ENCODE measurements at regions not wholly inside any gene's neighbourhood (a gene's known extent, or its start where the extent isn't known, plus 50 kb on each side); places are given as distances from the start of the nearest gene placed in this dataset.
"Not testable (repeated sequence)": the region's sequence is repeated elsewhere in the genome, so short reads cannot be mapped to it uniquely, and the experiment has no call there.

DNA sequence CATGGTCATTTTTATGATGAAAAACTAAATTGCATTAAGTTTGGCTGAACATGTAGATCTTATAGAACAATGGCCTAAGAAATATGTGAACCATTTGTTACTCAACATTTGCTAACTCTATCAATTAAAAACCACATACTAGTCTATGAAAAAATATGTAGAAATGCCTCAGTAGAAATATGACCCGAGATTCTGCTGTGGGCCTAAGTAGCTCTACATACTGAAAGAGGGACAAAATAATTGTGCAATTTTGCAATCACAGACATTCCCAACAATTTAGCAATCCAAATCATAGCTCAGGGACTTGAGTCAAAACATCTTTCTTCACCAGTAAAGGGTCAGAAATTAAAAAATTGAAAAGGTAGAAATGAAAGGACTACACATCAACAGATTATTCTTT, 619.0 kb downstream of the FRK start:
- DNase-seq (ENCODE audit: low read depth in 2 of 2): no peak

DNA sequence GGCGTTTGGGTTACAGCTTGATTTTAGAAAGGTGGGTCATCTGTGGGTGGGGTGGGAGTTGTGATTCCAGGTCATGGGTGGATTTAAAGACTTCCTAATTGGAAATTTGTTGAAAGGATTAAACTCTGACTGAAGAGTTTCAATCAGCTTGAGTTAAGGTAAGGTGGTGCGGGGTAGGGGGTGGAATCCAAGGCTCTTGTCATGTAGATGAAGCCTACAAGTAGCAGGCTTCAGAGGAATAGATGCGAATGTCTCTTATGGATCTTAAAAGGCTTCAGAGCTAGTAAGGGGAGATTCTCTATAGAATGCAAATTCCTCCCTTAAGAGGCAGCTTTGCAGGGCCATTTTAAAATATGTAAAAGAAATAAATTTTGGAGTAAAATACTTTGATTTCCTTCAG, 645.3 kb downstream of the FRK start:
- DNase-seq (ENCODE audit: low read depth in 2 of 2): no peak

DNA sequence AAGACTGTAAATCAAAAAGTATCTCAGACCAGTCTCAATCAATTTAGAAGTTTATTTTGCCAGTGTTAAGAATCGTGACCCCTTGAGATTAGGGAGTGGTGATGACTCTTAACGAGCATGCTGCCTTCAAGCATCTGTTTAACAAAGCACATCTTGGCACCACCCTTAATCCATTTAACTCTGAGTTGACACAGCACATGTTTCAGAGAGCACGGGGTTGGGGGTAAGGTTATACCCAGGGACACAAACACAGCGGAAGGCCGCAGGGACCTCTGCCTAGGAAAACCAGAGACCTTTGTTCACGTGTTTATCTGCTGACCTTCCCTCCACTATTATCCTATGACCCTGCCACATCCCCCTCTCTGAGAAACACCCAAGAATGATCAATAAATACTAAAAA, 645.8 kb downstream of the FRK start:
- DNase-seq (ENCODE audit: low read depth in 2 of 2): not testable (repeated sequence)

DNA sequence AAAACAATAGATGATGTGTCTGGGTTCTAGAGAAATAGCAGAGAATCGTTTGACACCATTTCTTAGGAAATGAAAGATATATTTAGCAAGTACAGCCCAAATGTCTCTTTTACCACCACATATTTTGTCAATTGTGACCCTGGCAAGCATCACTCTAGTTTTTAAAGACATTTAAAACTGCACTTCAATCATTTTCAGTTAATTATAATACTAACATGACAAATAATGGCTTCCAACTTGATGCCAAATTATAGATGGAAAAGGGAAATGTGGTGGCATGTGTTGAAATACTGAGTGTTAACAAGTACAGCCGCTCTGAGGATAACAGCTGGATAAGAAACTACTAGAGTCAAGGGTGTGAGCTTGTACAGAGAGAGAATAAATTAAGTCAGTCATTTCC, 648.9 kb downstream of the FRK start:
- no peak for DNase-seq (ENCODE audit: low read depth in 2 of 2)

DNA sequence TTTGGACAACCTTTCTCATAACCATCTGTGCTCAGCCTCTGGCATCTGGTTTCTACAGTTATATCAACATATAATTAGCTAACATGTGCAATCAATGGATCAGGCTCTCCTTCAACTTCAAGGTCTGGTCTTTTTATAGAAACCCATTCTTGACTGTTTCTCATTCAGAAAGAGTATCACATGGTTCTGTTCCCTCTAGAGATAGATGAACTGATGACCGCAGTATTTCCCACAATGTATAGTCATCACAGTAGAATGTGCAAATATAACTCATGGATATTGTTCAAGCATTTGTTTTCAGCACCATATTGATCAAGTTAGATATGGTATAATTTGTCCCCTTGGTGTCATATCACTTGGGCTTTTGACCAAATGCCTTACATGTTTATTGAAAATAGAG, 656.2 kb downstream of the FRK start:
- DNase-seq (ENCODE audit: low read depth in 2 of 2): no peak

DNA sequence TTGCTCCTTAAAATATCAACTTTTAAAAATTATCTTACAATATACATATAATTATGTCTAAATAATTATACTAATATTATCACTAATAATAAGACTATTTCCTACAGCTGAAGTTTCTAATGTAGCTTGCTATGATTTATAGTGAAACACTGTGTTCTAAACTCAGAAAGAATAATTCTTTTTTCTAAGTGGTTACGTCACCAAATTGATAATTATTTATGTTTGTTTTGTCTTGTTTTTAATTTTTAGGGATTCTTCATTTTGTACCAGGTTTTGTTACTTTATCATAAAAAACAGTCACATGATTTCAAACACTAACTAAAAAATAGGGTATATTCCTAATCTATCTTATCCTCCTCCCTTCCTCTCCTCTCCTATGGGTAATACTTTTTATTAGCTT, 662.1 kb downstream of the FRK start:
- DNase-seq (ENCODE audit: low read depth in 2 of 2): no peak

DNA sequence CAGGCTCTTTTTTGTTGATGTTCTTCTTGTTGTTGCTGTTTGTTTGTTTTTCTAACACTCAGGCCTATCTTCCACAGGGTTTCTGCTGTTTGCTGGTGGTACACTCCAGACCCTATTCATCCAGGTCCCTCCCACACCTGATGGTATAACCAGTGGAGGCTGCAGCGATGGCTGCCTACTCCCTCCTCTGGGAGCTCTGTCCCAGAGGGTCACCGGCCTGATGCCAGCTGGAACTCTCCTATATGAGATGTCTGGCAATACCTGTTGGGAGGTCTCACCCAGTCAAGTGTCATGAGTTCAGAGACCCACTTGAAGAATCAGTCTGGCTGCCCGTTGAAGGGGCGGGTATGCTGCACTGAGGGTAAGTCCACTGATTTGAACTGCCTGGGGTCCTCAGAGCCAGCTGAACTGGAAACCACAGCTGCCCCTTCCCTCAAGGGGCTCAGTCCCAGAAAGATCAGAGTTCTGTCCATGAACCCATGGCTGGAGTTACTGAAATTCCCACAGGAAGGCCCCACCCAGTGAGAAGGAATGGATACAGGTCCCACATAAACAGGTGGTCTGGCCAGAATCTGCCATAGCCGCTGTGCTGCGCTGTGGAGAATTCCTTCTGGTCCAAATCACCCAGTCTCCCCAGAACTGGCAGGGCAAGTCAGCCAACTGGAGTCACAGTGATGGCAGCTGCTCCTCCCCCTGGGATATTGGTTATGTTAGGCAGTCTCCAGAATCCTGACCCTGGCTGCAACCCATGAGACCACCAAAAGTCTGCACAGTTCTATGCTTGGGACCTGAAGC, 664.4 kb downstream of the FRK start:
- DNase-seq (ENCODE audit: low read depth in 2 of 2): no peak

DNA sequence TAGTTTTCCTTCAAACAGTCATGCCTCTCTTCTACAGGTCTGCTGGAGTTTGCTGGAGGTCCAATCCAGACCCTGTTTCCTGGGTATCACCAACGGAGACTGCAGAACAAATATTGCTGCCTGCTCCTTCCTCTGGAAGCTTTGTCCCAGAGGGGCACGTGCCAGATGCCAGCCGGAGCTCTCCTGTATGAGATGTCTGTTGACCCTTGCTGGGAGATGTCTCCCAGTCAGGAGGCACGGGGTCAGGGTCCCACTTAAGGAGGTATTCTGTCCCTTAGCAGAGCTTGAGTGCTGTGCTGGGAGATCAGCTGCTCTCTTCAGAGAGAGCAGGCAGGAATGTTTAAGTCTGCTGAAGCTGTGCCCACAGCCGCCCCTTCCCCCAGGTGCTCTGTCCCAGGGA, 666.9 kb downstream of the FRK start:
- DNase-seq (ENCODE audit: low read depth in 2 of 2): no peak

DNA sequence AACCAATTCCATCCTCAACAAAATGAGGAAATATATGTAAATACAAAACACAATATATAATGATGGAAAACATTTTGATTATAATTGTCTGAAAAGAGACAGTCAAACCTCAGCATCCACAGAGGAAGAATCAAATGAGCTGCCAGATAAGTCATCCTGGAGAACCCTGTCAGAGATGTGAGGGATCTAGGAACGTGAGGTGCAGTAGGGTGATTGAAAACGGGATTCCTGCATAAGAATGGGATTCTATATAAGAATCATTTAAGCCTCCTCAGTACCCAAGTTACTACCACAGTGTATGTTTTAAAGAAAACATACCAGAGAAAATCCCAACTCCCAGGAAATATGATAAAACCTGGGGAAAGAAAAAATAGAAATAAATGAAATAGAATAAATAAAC, 690.5 kb downstream of the FRK start:
- no peak for DNase-seq (ENCODE audit: low read depth in 2 of 2)

DNA sequence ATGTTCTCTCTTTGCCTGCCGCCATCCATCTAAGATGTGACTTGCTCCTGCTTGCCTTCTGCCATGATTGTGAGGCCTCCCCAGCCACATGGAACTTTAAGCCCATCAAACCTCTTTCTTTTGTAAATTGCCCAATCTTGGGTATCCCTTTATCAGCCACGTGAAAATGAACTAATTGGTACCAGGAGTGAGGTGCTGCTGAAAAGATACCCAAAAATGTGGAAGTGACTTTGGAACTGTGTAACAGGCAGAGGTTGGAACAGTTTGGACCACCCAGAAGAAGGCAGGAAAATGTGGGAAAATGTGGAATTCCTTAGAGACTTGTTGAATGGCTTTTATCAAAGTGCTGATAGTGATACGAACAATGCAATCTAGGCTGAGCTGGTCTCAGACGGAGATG, 694.9 kb downstream of the FRK start:
- no peak for DNase-seq (ENCODE audit: low read depth in 2 of 2)

DNA sequence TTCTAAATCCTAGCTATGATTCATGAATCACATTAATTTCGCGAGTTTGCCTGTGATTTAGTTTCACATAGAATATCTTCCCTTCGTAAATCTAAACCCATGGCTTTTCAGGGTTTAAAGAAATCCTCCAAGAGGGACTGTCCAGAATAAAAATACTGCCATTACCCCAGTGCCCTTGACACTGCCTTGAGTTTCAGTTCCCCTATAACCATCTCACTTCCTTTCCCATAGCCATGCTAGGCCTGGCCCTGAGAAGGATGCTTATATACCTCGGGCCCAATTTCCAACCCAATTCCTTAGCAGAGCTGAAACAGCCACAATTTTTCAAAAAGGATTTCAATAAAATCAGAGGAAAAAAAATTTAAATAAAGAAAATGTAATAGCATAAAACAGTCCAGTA, 697.3 kb downstream of the FRK start:
- DNase-seq (ENCODE audit: low read depth in 2 of 2): no peak

DNA sequence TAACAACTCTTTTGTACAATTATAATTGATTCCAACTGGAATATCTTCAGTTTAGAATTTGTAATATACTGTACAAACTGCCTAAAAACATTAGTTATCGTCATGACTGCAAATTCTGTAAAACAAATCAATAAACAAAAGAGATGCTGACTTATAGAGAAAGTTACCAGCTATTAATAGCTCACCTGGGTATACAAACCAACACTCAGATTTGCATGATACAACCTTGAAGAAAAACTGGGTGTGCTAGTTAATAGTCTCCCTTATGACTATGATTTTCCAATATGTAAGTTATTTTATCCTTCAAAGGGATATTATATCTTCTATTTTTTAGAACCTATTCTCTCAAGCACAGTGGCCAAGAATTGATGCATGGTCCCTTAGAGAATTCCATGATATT, 698.5 kb downstream of the FRK start:
- DNase-seq (ENCODE audit: low read depth in 2 of 2): no peak

DNA sequence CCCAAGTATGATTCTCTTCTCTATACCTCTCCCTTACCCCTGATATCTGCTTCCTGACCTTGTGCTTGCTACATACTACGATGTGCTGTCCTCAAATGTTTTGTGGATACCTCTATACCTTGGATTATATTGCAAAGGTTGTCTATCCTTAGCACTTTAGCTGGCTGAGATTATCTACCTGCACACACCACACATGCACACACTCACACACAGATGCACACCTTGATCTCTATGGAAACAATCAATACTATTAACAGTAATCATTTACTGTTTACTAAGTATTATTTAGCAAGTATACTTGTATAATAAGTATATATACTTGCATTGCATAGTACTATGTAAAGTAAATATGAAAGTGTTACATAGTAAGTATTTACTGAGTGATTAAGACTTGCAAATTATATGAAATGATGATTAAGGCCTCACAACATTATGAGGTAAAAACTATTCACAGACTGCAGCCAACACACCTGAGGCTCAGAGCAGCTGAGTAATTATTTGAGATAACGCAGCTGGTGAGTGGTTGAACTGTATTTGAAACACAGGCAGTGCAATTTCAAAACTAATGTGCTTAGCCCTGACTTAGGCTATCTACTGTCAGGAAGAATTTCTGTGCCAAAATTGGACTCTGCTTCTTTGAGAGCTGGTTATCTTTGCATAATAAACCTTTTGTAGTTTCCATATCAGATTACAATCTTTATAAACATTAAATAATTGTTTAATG, 699.9 kb downstream of the FRK start:
- DNase-seq (ENCODE audit: low read depth in 2 of 2): no peak

DNA sequence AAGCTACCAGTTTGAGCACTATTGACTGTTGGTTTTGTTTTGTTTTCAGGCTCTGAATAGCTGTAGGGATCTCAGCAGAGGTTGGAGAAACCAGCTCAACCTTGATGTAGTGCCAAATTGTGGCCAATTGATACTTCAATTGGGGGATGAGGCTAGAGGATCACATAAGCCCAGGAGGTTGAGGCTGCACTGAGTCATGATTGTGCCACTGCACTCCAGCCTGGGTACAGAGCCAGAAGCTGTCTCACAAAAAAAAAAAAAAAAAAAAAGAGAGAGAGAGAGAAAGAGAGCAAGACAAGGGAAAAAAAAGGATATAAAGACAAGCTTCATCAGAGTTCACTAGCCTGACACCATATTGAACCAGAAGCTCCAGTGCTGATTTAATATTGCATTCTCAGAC, 702.1 kb downstream of the FRK start:
- DNase-seq (ENCODE audit: low read depth in 2 of 2): no peak

DNA sequence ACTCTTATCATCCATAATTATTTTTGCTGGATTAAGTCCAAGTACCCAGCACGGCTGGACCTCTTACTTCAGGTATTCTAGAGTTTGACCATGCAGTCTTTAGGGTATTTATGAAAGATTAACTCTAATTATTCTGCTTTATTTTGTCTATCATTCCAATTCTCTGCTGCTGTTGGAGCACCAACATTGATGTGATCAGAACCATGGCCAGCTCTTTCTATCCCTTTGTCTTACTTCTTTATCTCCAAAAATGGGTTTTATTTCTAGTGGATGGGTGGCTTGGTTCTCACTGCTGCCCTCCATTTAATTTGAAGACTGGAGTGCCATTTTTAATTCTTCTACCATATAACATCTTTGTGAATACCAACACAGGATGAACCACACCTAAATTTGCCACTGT, 704.3 kb downstream of the FRK start:
- DNase-seq (ENCODE audit: low read depth in 2 of 2): no peak

DNA sequence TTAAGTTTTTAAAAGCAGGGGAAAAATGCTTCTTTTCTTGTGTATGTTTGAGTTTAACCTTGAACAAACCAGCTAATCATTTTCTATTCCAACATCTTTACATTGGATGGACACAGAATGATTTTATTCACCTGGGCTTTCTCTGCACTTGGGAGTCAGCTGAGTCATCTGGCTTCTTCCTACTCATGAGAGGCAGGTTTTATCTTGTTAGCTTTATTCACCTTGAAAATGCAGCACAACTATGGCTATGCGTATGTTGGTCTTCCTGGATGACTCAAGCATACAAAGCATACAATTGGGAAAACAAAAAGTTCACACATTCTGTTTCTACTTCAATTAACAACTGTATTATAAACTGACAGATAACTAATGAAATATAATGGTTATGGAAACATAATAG, 737.7 kb downstream of the FRK start:
- DNase-seq (ENCODE audit: low read depth in 2 of 2): no peak

DNA sequence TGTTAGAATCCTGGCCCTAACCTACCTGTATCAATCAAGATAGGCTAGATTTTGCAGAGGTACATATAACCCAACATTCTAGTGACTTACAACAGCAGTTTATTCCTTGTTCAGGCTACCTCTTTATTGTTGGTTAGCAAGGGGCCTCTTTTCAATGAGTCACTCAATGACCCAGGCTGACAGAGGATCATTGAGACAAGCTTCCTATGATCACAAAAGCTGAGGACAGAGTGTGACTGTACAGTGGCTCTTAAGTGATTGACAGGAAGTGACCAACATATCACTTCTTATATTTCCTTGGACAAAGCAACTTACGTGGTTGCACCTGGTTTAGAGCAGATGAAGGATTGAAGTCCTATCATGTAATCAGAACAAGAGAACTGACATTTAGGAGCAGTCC, 740.9 kb downstream of the FRK start:
- no peak for DNase-seq (ENCODE audit: low read depth in 2 of 2)

DNA sequence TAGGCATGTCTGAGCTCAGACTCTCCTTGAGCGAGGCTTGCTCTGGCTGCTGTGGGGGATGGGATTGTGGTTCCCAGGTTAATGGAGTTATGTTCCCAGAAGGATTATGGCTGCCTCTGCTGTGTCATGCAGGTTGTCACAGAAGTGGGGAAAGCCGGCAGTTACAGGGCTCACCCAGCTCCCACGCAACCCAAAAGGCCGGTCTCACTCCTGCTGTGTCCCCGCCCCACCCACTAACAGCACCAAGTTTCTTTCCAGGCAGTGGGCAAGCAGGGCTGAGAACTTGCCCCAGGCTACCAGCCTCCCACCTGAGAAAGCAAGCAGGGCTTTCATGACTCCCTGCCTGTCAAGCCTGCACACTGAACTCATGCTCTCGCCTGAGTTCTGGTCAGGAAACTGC, 750.5 kb downstream of the FRK start:
- no peak for DNase-seq (ENCODE audit: low read depth in 2 of 2)

DNA sequence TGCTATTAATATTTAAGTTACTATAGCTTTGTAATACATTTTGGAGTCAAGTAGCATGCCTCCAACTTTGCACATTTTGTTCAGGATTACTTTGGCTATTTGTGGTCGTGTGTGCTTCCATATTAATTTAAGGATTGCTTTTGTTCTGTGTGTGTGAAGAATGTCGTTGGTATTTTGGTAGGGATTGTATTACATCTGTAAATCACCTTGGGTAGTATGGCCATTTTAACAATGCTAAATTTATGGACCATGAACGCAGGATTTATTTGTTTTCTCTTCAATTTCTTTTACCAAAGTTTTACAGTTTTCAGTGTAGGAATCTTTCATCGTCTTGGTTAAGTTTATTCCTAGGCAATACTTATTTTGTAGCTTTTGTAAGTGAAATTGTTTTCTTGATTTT, 758.0 kb downstream of the FRK start:
- no peak for DNase-seq (ENCODE audit: low read depth in 2 of 2)

DNA sequence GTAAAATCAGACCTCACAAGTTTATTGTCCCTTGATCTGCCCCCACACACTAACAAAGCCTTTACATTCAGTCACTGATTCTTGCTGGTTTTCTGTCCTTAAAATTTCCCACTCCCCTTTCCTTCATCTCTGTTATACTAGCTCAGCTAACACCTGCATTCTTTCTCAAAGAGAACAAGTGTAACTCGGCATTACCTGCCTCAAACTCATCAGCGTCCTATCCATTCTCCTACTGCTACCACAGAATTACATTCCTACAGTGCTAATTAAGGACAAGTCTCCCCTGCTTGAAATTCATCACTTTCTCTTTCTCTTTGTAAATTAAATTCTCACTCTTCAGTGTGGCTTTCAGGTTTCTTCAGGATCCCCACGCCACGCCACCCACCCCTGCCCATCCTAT, 773.2 kb downstream of the FRK start:
- DNase-seq (ENCODE audit: low read depth in 2 of 2): no peak

DNA sequence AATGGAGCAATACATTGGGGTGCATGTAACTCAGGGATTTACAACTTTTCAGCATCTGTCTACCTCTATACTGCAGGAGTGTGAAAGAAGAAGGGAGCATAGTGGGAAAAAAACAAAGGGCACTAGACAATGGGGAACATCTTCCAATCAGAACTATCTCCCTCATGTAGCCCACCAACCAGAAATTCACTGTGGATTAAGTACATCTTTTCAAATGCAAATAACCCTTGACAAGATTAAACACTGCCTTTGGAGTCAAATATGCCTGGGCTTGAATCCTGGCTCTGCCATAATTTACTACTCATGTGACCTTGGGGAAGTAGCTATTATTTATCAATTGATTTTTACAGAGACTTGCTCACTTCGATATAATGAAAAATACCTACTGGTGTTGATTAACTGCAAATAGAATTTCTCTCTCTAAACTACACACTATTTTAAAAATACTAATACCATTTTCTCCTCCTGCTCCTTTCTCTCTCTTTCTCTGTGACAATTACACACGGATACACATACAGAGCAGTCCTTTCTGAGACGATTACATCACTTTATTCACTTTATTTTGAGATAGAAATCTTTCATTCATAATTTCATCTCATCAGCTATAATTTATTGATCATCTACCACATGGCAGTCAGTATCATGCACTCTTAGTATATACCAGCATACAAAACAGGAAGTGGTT, 783.7 kb downstream of the FRK start:
- DNase-seq (ENCODE audit: low read depth in 2 of 2): no peak

DNA sequence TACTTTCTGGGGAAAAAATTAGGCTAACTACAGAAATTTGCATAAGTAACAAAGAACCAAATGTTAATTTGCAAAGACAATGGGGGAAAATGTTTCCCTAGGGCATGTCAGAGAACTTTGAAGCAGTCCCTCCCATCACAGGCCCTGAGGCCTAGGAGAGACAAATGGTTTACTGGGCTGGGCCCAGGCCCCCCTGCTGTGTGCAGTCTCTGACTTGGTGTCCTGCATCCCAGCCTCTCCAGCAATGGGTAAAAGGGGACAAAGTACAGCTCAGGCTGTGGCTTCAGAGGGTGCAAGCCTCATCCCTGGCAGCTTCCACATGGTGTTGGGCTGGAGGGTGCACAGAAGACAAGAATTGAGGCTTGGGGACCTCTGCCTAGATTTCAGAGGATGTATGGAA, 788.4 kb downstream of the FRK start:
- DNase-seq (ENCODE audit: low read depth in 2 of 2): no peak

DNA sequence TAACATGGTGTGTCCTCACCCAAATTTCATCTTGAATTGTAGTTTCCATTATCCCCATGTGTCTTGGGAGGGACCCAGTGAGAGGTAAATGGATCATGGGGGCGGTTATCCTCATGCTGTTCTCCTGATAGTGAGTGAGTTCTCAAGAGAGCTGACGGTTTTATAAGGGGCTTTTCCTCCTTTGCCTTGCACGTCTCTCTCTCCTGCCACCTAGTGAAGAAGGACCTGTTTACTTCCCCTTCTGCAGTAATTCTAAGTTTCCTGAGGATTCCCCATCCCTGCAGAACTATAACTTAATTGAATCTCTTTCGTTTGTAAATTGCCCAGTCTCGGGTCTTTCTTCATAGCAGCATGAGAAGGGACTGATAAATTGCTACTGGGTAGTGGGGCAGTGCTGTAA, 789.3 kb downstream of the FRK start:
- DNase-seq (ENCODE audit: low read depth in 2 of 2): no peak
